IMR-90 (cell line): ENCODE measurements at regions not wholly inside any gene's neighbourhood (a gene's known extent, or its start where the extent isn't known, plus 50 kb on each side); places are given as distances from the start of the nearest gene placed in this dataset.

ENCODE experiments used
- ATAC-seq: fragments of 200-7000 bp; cut with Tn5 transposase; 2 replicates; pipeline ENCODE4 v1.9.1; 2020; ENCODE audit warnings: low read depth, mild to moderate bottlenecking, moderate library complexity
- BruUV-seq: library from RNA; stranded (reverse); fragments of 400-500 nt; replicated peaks from 2 replicates; lab custom pipeline; 2021; lab: Mats Ljungman, UMichigan
- CTCF ChIA-PET: fragments of 300-600 bp; formaldehyde crosslinking; extraction: SDS; loops from one replicate; lab custom pipeline; 2021; ENCODE audit warnings: antibody characterized with exemption; lab: Yijun Ruan, JAX
- POLR2A ChIA-PET: fragments of 300-600 bp; sonication (Branson Sonifier 250); formaldehyde crosslinking; loops from one replicate; lab custom pipeline; 2022; ENCODE audit warnings: antibody characterized with exemption; ENCODE audit not compliant: unreplicated experiment; lab: Charles Lee
- DNase-seq: peaks from one replicate; pipeline ENCODE4 v3.0.0; 2013
- H2AFZ ChIP-seq: replicated peaks from 2 replicates; pipeline ENCODE3; 2013; ENCODE audit warnings: low read length, mild to moderate bottlenecking; ENCODE audit not compliant: poor library complexity
- H2AK5ac ChIP-seq: 2 replicates; pipeline ENCODE4 v1.6.1; 2013; ENCODE audit warnings: low read depth, low read length, inconsistent platforms
- H2AK9ac ChIP-seq: replicated peaks from 2 replicates; pipeline ENCODE3; 2013; ENCODE audit warnings: mild to moderate bottlenecking, low read depth, low read length, moderate library complexity; ENCODE audit not compliant: poor library complexity
- H2BK120ac ChIP-seq: 2 replicates; pipeline ENCODE4 v1.6.1; 2013; ENCODE audit warnings: low read depth, low read length, inconsistent platforms
- H2BK15ac ChIP-seq: 3 replicates; pipeline ENCODE4 v1.6.1; 2013; ENCODE audit warnings: low read depth, low read length, inconsistent platforms
- H2BK20ac ChIP-seq: 2 replicates; pipeline ENCODE4 v1.6.1; 2013; ENCODE audit warnings: low read depth, mild to moderate bottlenecking, inconsistent platforms, low read length, moderate library complexity
- H2BK5ac ChIP-seq: 2 replicates; pipeline ENCODE4 v1.6.1; 2013; ENCODE audit warnings: mild to moderate bottlenecking, low read depth, low read length, inconsistent platforms; ENCODE audit not compliant: poor library complexity, severe bottlenecking
- H3K14ac ChIP-seq: replicated peaks from 2 replicates; pipeline ENCODE4 v1.6.1; 2013; ENCODE audit warnings: low read depth, low read length, inconsistent platforms
- H3K18ac ChIP-seq: 2 replicates; pipeline ENCODE4 v1.6.1; 2013; ENCODE audit warnings: low read depth, low read length, control low read depth
- H3K23ac ChIP-seq: 2 replicates; pipeline ENCODE4 v1.6.1; 2013; ENCODE audit warnings: low read depth, low read length, inconsistent platforms
- H3K27ac ChIP-seq: 2 replicates; pipeline ENCODE4 v1.5.1; 2013; ENCODE audit warnings: mild to moderate bottlenecking, control low read depth, low read length; ENCODE audit not compliant: insufficient read depth
- H3K27me3 ChIP-seq: 2 replicates; pipeline ENCODE4 v1.6.1; 2013; ENCODE audit warnings: low read length; ENCODE audit not compliant: control insufficient read depth, insufficient read depth
- H3K36me3 ChIP-seq: 2 replicates; pipeline ENCODE4 v1.6.1; 2013; ENCODE audit warnings: low read length, mixed read lengths; ENCODE audit not compliant: control insufficient read depth, insufficient read depth
- H3K4ac ChIP-seq: 2 replicates; pipeline ENCODE4 v1.6.1; 2013; ENCODE audit warnings: low read depth, low read length, inconsistent platforms
- H3K4me1 ChIP-seq: 2 replicates; pipeline ENCODE4 v1.6.1; 2013; ENCODE audit warnings: low read length, mixed read lengths; ENCODE audit not compliant: control insufficient read depth, insufficient read depth
- H3K4me2 ChIP-seq: 2 replicates; pipeline ENCODE4 v1.6.1; 2013; ENCODE audit warnings: low read depth, mild to moderate bottlenecking, control low read depth, low read length, moderate library complexity
- H3K4me3 ChIP-seq: 2 replicates; pipeline ENCODE4 v1.5.1; 2013; ENCODE audit warnings: low read depth, mild to moderate bottlenecking, control low read depth, low read length, moderate library complexity; ENCODE audit not compliant: insufficient read depth
- H3K56ac ChIP-seq: 2 replicates; pipeline ENCODE4 v1.6.1; 2013; ENCODE audit warnings: low read length, inconsistent platforms; ENCODE audit not compliant: insufficient read depth; ENCODE audit errors: extremely low read depth
- H3K79me1 ChIP-seq, 2 experiments: 2 replicates each; pipeline ENCODE4 v1.6.1; 2013; ENCODE audit warnings: low read length in 2 of 2, inconsistent platforms in 1 of 2, low read depth in 1 of 2
- H3K9ac ChIP-seq: 2 replicates; pipeline ENCODE4 v1.6.1; 2013; ENCODE audit warnings: low read depth, low read length, control low read depth
- H3K9me1 ChIP-seq: 2 replicates; pipeline ENCODE4 v1.6.1; 2013; ENCODE audit warnings: low read length, inconsistent platforms; ENCODE audit not compliant: insufficient read depth
- H3K9me3 ChIP-seq: 2 replicates; pipeline ENCODE4 v1.6.1; 2013; ENCODE audit warnings: low read length; ENCODE audit not compliant: control insufficient read depth, insufficient read depth
- H4K20me1 ChIP-seq: 2 replicates; pipeline ENCODE4 v1.6.1; 2013; ENCODE audit warnings: low read length, inconsistent platforms; ENCODE audit not compliant: insufficient read depth
- H4K5ac ChIP-seq: 2 replicates; pipeline ENCODE4 v1.6.1; 2013; ENCODE audit warnings: mild to moderate bottlenecking, low read depth, low read length, control low read depth
- H4K8ac ChIP-seq, 2 experiments: 2 replicates each; pipeline ENCODE4 v1.6.1; 2013; ENCODE audit warnings: low read depth in 2 of 2, low read length in 2 of 2, control low read depth in 1 of 2, inconsistent platforms in 1 of 2
- H4K91ac ChIP-seq: 2 replicates; pipeline ENCODE4 v1.6.1; 2013; ENCODE audit warnings: low read depth, low read length, inconsistent platforms; ENCODE audit not compliant: insufficient read depth
- CEBPB ChIP-seq: IDR thresholded peaks from 2 replicates; pipeline ENCODE4 v1.6.1; 2012; ENCODE audit warnings: low read depth, low read length, improper control_type of control experiment
- CHD1 ChIP-seq: IDR thresholded peaks from 2 replicates; pipeline ENCODE4 v1.6.1; 2012; ENCODE audit warnings: low read depth, low read length, improper control_type of control experiment
- CTCF ChIP-seq: conservative IDR thresholded peaks from 2 replicates; pipeline ENCODE4 v1.5.1; 2012; ENCODE audit warnings: mild to moderate bottlenecking, low read depth, low read length, improper control_type of control experiment
- ELK1 ChIP-seq: fragments of 150-350 bp; IDR thresholded peaks from 2 replicates; pipeline ENCODE4 v1.6.1; 2016; ENCODE audit warnings: low read depth, mild to moderate bottlenecking, low read length, moderate library complexity, borderline replicate concordance
- MAZ ChIP-seq: IDR thresholded peaks from 2 replicates; pipeline ENCODE4 v1.6.1; 2012; ENCODE audit warnings: low read depth, mild to moderate bottlenecking, low read length, improper control_type of control experiment, moderate library complexity, borderline replicate concordance
- MXI1 ChIP-seq: IDR thresholded peaks from 2 replicates; pipeline ENCODE4 v1.6.1; 2012; ENCODE audit warnings: low read depth, mild to moderate bottlenecking, low read length, moderate library complexity, borderline replicate concordance
- NFE2L2 ChIP-seq: fragments of 150-350 bp; IDR thresholded peaks from 2 replicates; pipeline ENCODE4 v1.6.1; 2016; ENCODE audit warnings: low read depth, mild to moderate bottlenecking, low read length
- POLR2A ChIP-seq: IDR thresholded peaks from 2 replicates; pipeline ENCODE4 v1.6.1; 2012; ENCODE audit warnings: mild to moderate bottlenecking, low read depth, low read length
- RAD21 ChIP-seq: IDR thresholded peaks from 2 replicates; pipeline ENCODE4 v1.6.1; 2012; ENCODE audit warnings: low read length, improper control_type of control experiment
- RFX5 ChIP-seq: IDR thresholded peaks from 2 replicates; pipeline ENCODE4 v1.8.0; 2012; ENCODE audit warnings: low read depth, mild to moderate bottlenecking, low read length, moderate library complexity
- SMC3 ChIP-seq: fragments of 150-350 bp; IDR thresholded peaks from 2 replicates; pipeline ENCODE4 v1.6.1; 2016; ENCODE audit warnings: low read depth, mild to moderate bottlenecking, antibody characterized with exemption, low read length, moderate library complexity
- WGBS, 2 experiments: methylation state at CpG; one replicate each; pipeline versions ENCODE4 v1.1.5 to v1.1.7; 2013; ENCODE audit warnings: missing lambda C conversion rate in 2 of 2; ENCODE audit not compliant: insufficient read length in 1 of 2; ENCODE audit errors: extremely low coverage in 2 of 2; 5-methylcytosine and 5-hydroxymethylcytosine counted together
- dilution Hi-C: fragments of 300-500 bp; cut with HindIII; formaldehyde crosslinking; loops from one replicate; pipeline ENCODE4 v1.14.3; 2018; ENCODE audit warnings: low sequenced_read_pairs; ENCODE audit not compliant: unreplicated experiment
- in situ Hi-C: fragments of 300-500 bp; cut with MboI; formaldehyde crosslinking; loops from 3 replicates; pipeline ENCODE4 v1.14.3; 2019; ENCODE audit warnings: low sequenced_read_pairs, inconsistent platforms, mixed read lengths
- intact Hi-C: fragments of 100-400 bp; cut with micrococcal nuclease; formaldehyde crosslinking; loops from 2 replicates; pipeline ENCODE4 v1.10.0; 2022

DNA sequence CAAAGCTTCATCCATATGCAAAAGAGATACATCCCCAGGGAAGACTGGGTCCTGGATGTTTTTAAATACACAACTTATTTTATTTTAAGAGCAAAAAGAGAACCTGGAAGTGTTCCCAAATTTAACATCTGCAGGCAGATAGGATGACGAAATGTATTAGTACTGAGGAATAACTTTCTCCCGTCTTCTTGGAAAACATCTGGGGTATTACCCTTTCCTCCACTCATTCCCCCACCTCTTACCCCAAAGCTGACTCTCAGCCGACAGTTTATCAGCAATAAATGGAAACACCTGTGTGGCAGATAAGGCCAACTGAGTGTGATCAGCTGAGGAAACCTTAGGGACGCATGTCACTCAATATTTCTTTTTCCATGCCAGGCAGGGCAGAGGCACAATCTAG lies 435.6 kb upstream of the NPVF start:
- Histone ChIP-seq H2AK9ac (no peak overlapping the region), H2BK15ac (no peak overlapping the region), H2BK5ac (no peak overlapping the region), H3K9me3 (no peaks in the 10 kb centered on the region), H3K14ac (no peak overlapping the region), H2BK120ac (no peak overlapping the region), H3K27me3 (no peaks in the 10 kb centered on the region; the same call in 1 of the 2 replicates), H2AFZ (no peak overlapping the region), H3K4me2 (no peak overlapping the region; the same call in 1 of the 2 replicates), H3K18ac (no peak overlapping the region; the same call in 1 of the 2 replicates), H4K91ac (no peak overlapping the region), H3K36me3 (no peaks in the 10 kb centered on the region), H3K56ac (no peak overlapping the region), H2AK5ac (no peak overlapping the region), H3K27ac (no peak overlapping the region), H3K4me1 (no peaks in the 10 kb centered on the region), H4K5ac (no peak overlapping the region), H4K8ac (no peak overlapping the region), H3K4me3 (no peak overlapping the region), H3K4ac (no peak overlapping the region), H3K23ac (no peak overlapping the region), H3K79me1 (no peaks in the 10 kb centered on the region), H4K20me1 (no peaks in the 10 kb centered on the region), H2BK20ac (no peak overlapping the region), H3K9me1 (no peaks in the 10 kb centered on the region), H3K9ac (no peak overlapping the region)
- in situ Hi-C loops: no loop called here
- ChIA-PET CTCF (no interaction called here), POLR2A (no interaction called here)
- dilution Hi-C loops: no loop called here
- no peak for ATAC-seq
- BruUV-seq: no TSS peak
- TF ChIP-seq CTCF (no peak), NFE2L2 (no peak), RAD21 (no peak), CHD1 (no peak), MAZ (no peak), POLR2A (no peak), ELK1 (no peak), SMC3 (no peak), CEBPB (no peak), RFX5 (no peak), MXI1 (no peak)
- intact Hi-C loops: no loop called here
- DNase-seq: no peak
- no CpG with 5 or more reads among the region's 4 CpGs for WGBS, 2 experiments
